ENCODE measurements at regions not wholly inside any gene's neighbourhood (a gene's known extent, or its start where the extent isn't known, plus 50 kb on each side); places are given as distances from the start of the nearest gene placed in this dataset.
"Not testable (repeated sequence)": the region's sequence is repeated elsewhere in the genome, so short reads cannot be mapped to it uniquely, and the experiment has no call there.

DNA sequence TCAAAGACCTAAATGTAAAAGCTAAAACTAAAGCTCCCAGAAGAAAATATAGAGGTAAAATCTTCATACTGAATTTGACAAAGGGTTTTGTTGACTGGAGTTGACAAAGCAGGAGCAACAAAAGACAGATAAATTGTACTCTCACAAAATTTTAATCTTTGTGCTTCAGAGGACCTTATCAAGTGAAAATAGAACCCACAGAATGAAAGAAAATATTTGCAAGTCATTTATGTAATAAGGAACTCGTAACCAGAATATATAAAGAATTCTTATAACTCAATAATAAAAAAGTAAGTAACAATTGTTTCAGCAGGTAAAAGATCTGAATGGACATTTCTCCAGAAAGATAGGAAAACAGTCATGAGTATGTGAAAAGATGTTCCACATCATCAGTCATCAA lies 62.0 kb upstream of the SRRM3 start:
- TF ChIP-seq, protein P1, sequence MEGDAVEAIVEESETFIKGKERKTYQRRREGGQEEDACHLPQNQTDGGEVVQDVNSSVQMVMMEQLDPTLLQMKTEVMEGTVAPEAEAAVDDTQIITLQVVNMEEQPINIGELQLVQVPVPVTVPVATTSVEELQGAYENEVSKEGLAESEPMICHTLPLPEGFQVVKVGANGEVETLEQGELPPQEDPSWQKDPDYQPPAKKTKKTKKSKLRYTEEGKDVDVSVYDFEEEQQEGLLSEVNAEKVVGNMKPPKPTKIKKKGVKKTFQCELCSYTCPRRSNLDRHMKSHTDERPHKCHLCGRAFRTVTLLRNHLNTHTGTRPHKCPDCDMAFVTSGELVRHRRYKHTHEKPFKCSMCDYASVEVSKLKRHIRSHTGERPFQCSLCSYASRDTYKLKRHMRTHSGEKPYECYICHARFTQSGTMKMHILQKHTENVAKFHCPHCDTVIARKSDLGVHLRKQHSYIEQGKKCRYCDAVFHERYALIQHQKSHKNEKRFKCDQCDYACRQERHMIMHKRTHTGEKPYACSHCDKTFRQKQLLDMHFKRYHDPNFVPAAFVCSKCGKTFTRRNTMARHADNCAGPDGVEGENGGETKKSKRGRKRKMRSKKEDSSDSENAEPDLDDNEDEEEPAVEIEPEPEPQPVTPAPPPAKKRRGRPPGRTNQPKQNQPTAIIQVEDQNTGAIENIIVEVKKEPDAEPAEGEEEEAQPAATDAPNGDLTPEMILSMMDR (IDR thresholded peaks at IDR 0.05; ENCODE audit: low read depth, low read length, missing control alignments): no peak
- no peak overlapping the region for H3K4me3 ChIP-seq (replicated peaks; ENCODE audit: low read depth, low read length)
- DNase-seq (ENCODE audit: extremely low read depth, low read depth): no peak

DNA sequence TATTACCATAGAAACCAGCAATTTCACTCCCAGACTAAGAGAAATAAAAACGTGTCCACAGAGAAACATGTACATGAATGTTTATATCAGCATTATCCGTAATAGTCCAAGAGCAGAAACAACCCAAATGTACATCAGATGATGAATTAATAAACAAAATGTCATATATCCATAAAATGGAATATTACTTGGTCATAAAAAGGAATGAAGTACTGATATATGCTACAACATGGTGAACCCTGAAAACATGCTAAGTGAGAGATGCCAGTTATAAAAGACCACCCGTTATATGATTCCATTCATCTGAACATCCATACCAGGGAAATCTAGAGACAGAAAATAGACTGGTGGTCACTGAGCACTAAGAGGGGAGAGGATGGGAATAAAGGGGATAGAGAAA lies 61.4 kb upstream of the SRRM3 start:
- not testable (repeated sequence) for H3K4me3 ChIP-seq (replicated peaks; ENCODE audit: low read depth, low read length); DNase-seq (ENCODE audit: extremely low read depth, low read depth)

DNA sequence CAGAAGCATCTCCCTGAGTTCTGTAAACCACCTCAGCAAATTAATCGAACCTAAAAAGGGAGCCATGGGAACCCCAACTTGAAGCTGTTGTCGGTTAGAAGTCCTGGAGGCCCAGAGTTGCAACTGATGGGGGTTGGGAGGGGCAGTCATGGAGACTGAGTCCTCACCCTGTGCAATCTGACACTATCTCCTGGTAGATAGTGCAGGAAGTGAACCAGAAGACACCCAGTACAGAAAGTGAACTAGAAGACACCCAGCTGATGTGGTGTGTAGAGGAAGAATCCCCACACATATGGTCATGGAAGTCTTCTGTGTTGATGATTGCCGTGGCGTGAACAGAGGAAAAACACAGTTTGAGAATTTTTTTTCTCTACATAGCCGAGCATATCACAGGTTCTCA lies 58.8 kb upstream of the SRRM3 start:
- DNase-seq (ENCODE audit: extremely low read depth, low read depth): no peak
- TF ChIP-seq, protein P1 (IDR thresholded peaks at IDR 0.05; ENCODE audit: low read depth, low read length, missing control alignments): no peak
- no peak overlapping the region for H3K4me3 ChIP-seq (replicated peaks; ENCODE audit: low read depth, low read length)

DNA sequence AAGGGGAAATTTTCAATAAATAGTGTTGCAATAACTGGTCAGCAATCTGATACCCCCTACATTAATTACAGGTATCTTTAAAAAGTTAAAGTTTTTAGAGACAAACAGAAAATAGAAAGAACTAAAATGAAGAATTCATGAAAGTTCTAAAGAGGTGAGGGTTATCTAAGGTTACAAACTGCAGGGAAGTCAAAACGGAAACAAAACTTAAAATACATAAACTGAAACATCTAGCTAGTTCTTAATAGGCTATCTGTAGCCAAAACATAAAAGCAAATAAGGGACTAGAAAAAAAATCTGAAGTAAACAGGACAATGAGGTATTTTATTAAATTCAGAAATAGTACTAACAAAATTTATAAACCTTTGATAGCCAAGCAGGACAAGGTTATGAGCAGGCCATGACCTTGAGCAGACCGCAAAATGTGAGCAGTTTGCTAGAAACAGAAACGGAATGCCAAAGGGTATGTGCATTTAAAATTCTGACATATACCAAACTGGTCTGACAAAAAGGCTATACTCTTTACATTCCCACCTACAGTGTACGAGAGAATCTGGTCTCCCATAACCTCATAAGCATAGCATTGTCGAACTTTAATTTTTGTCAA lies 56.9 kb upstream of the SRRM3 start:
- H3K4me3 ChIP-seq (replicated peaks; ENCODE audit: low read depth, low read length); DNase-seq (ENCODE audit: extremely low read depth, low read depth): not testable (repeated sequence)

DNA sequence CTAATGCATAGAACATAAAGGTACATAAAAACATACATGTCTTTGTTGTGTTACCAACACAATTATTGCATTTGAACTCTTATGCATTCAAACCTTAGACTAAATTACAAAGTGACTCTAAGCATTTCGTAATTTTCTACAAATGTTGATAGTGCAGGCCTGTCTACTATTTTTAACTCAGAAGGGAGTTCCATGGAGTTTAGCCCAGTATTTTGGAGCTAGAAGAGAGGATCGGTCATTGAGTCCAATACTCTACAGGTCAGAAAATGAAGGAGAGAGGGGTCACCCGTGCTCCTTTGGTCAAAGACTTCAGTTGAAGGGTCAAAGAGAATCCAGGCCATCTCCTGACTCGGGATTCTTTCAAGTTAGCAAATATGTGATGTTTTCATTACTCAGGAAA lies 55.3 kb upstream of the SRRM3 start:
- DNase-seq (ENCODE audit: extremely low read depth, low read depth): no peak
- H3K4me3 ChIP-seq (replicated peaks; ENCODE audit: low read depth, low read length): no peak overlapping the region
- TF ChIP-seq, protein P1 (IDR thresholded peaks at IDR 0.05; ENCODE audit: low read depth, low read length, missing control alignments): no peak

DNA sequence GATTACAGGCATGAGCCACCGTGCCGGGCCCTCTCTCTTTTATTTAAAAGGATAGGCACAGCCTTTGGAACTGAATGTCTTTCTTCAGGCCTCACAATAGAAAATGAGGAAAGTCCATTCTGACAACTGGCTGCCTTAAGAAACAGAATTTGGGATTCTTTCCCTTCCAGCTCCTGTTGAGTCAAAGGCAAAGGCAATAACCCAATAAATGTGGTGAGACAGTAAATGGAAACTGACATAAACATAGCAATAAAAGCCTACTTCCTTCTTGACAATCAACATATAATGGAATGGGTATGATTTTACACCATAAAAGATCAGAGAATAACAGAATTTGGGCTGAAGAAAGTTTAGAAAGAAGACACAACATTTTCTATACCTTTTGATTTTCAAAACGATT lies 52.7 kb upstream of the SRRM3 start:
- not testable (repeated sequence) for DNase-seq (ENCODE audit: extremely low read depth, low read depth); H3K4me3 ChIP-seq (replicated peaks; ENCODE audit: low read depth, low read length)

DNA sequence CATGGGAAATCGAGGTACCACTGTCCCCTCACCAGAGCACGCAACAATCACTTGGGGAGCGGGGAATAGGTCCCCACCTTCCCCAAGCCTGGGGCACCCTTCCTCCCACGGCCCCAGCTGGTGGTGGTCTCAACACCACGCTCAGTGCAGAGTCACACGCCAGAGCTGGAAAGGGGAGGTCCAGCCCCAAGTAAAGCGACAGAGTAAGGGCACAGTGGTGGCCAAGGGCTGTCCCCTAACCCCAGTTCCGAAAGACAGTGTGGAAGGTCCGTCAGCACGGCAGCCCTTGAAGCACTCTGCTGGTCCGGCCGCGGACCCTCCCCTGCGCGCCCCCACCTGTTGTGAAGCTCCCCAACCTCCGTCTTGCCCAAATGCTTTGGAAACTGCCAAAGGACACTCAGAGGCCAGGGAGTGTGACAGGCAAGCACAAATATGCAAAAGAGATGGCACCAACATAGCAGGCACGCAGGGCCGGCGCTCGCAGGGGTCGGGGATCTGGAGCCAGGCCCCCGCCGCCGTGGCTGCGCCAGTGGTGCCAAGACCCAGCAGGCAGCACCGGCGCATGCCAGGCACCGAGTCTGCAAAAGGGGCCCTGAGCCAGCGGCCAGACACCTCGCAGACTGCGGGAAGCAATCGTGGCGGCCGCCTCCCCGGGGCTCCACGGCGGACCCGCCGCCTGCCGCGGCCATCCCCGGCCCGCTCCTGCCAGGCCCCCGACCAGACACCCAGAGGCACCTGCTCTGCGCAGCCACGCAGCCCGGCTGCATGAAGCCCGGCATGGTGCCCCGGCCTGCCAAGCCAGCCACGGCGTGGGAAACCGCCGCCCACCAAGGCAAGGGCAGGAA lies 51.6 kb upstream of the SRRM3 start:
- TF ChIP-seq, protein P1 (IDR thresholded peaks at IDR 0.05; ENCODE audit: low read depth, low read length, missing control alignments): no peak
- no peak overlapping the region for H3K4me3 ChIP-seq (replicated peaks; ENCODE audit: low read depth, low read length)
- no peak for DNase-seq (ENCODE audit: extremely low read depth, low read depth)

Data from HFF-Myc (cell line).